ENCODE measurements at regions not wholly inside any gene's neighbourhood (a gene's known extent, or its start where the extent isn't known, plus 50 kb on each side); places are given as distances from the start of the nearest gene placed in this dataset.

GRCh38 chr1:218547957-218548730 is 203.0 kb downstream of the TGFB2 start:
- TF ChIP-seq TAF1 (IDR thresholded peaks at IDR 0.05; ENCODE audit: low read depth, low read length) (no peak), POLR2A (IDR thresholded peaks at IDR 0.05; ENCODE audit: control extremely low read depth in 1 of 2, low read depth in 2 of 2, low read length in 2 of 2) (no peak), CTBP2 (IDR thresholded peaks at IDR 0.05; ENCODE audit: borderline replicate concordance, insufficient read depth, insufficient read length, low read length) (no peak), PHF8 (conservative IDR thresholded peaks at IDR 0.05; ENCODE audit: low read depth, low read length) (no peak), CTCF (IDR thresholded peaks at IDR 0.05; ENCODE audit: control extremely low read depth in 1 of 3, insufficient read depth in 1 of 3, low read depth in 1 of 3, low read length in 3 of 3) (no peak), ASH2L (IDR thresholded peaks at IDR 0.05; ENCODE audit: low read length) (no peak), NANOG (IDR thresholded peaks at IDR 0.05; ENCODE audit: insufficient read depth, low read depth, low read length, poor library complexity, severe bottlenecking) (no peak), RAD21 (IDR thresholded peaks at IDR 0.05 in 1 of 2, conservative IDR thresholded peaks at IDR 0.05 in 1 of 2; ENCODE audit: low read depth in 2 of 2, low read length in 2 of 2) (no peak), POLR2AphosphoS5 (IDR thresholded peaks at IDR 0.05; ENCODE audit: low read depth, low read length) (no peak), CBX8 (IDR thresholded peaks at IDR 0.05; ENCODE audit: borderline replicate concordance, low read depth, low read length) (no peak)
